ENCODE measurements at regions not wholly inside any gene's neighbourhood (a gene's known extent, or its start where the extent isn't known, plus 50 kb on each side); places are given as distances from the start of the nearest gene placed in this dataset.

DNA sequence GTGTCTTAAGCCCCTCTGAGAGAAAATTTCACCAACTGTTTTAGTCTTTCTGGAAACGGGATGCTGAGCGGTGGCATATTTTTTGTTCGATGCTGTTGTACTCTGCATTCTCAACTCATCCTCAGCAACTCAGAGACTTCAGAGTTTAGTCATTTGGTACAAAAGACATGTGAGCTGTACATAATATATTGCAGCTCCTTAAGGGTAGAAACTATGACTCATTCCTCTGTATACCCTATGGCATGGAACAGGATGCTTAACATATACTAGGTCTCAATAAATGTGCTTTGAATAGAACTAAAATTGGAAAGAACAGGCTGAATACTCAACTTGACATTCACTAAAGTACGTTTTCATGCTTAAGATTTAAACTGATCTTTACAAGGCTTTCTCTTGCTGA, 130.5 kb upstream of the SLITRK2 start:
- no peaks in the 10 kb centered on the region for H3K27me3 ChIP-seq (replicated peaks; ENCODE audit: insufficient read depth, low read length)
- H3K4me2 ChIP-seq (ENCODE audit: low read depth, low read length) = no peak overlapping the region
- no peaks in the 10 kb centered on the region for H3K4me1 ChIP-seq (ENCODE audit: low read length)
- no peaks in the 10 kb centered on the region for H4K20me1 ChIP-seq (ENCODE audit: insufficient read depth, low read length)
- H3K9me3 ChIP-seq (replicated peaks; ENCODE audit: insufficient read depth, low read length) = no peaks in the 10 kb centered on the region
- H3K79me2 ChIP-seq (ENCODE audit: low read length) = no peaks in the 10 kb centered on the region
- no peak overlapping the region for H3K9ac ChIP-seq (ENCODE audit: low read length)
- no peak overlapping the region for H3K27ac ChIP-seq (ENCODE audit: low read length)
- H3K9me2 ChIP-seq (replicated peaks; ENCODE audit: insufficient read depth, low read length) = no peaks in the 10 kb centered on the region
- no peak for TF ChIP-seq EZH2 (optimal IDR thresholded peaks at IDR 0.05; ENCODE audit: low read depth, low read length)
- TF ChIP-seq, protein P1, sequence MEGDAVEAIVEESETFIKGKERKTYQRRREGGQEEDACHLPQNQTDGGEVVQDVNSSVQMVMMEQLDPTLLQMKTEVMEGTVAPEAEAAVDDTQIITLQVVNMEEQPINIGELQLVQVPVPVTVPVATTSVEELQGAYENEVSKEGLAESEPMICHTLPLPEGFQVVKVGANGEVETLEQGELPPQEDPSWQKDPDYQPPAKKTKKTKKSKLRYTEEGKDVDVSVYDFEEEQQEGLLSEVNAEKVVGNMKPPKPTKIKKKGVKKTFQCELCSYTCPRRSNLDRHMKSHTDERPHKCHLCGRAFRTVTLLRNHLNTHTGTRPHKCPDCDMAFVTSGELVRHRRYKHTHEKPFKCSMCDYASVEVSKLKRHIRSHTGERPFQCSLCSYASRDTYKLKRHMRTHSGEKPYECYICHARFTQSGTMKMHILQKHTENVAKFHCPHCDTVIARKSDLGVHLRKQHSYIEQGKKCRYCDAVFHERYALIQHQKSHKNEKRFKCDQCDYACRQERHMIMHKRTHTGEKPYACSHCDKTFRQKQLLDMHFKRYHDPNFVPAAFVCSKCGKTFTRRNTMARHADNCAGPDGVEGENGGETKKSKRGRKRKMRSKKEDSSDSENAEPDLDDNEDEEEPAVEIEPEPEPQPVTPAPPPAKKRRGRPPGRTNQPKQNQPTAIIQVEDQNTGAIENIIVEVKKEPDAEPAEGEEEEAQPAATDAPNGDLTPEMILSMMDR (IDR thresholded peaks at IDR 0.05; ENCODE audit: low read length) = no peak
- H3K4me3 ChIP-seq (ENCODE audit: low read length) = no peak overlapping the region
- H2AFZ ChIP-seq (ENCODE audit: low read length) = no peak overlapping the region
- H3F3A ChIP-seq (ENCODE audit: insufficient read depth, low read length) = no peaks in the 10 kb centered on the region
- H3K36me3 ChIP-seq (replicated peaks; ENCODE audit: insufficient read depth, low read length) = no peaks in the 10 kb centered on the region
- no peak for DNase-seq

- Histone ChIP-seq H4K20me1 (ENCODE audit: insufficient read depth, low read length) (no peaks in the 10 kb centered on the region), H3K36me3 (replicated peaks; ENCODE audit: insufficient read depth, low read length) (no peaks in the 10 kb centered on the region), H2AFZ (ENCODE audit: low read length) (no peak overlapping the region), H3K27me3 (replicated peaks; ENCODE audit: insufficient read depth, low read length) (no peaks in the 10 kb centered on the region), H3K9me3 (replicated peaks; ENCODE audit: insufficient read depth, low read length) (no peaks in the 10 kb centered on the region), H3K9ac (ENCODE audit: low read length) (no peak overlapping the region), H3K79me2 (ENCODE audit: low read length) (no peaks in the 10 kb centered on the region), H3F3A (ENCODE audit: insufficient read depth, low read length) (no peaks in the 10 kb centered on the region), H3K9me2 (replicated peaks; ENCODE audit: insufficient read depth, low read length) (no peaks in the 10 kb centered on the region), H3K4me1 (ENCODE audit: low read length) (no peaks in the 10 kb centered on the region), H3K4me2 (ENCODE audit: low read depth, low read length) (no peak overlapping the region), H3K27ac (ENCODE audit: low read length) (no peak overlapping the region), H3K4me3 (ENCODE audit: low read length) (no peak overlapping the region)
- TF ChIP-seq, protein P1 (IDR thresholded peaks at IDR 0.05; ENCODE audit: low read length) = no peak
- TF ChIP-seq EZH2phosphoT487 (IDR thresholded peaks at IDR 0.05; ENCODE audit: low read length) (no peak), EZH2 (optimal IDR thresholded peaks at IDR 0.05; ENCODE audit: low read depth, low read length) (no peak)
- no peak for DNase-seq
Observed at GRCh38 chrX:145687707-145688106, 129.9 kb upstream of the SLITRK2 start.

DNA sequence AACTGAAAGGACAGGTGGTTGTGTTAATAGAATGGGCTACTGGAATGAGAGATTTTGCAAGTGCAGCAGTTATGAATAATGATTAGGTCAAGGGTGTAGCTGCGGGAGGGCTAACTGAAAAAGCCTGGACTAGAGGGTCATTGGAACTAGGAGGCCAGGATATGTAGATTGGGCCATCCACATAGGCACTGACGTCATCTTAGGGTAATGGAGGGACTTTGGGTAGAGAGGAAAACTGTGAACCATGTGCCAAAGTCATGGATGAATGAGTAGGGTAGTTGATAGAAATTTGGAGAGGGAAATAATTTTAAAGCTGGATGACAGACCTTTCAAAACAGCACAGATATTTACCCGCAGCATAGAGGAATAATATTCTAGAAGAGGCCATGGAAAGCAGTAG, 123.6 kb upstream of the SLITRK2 start:
- no peaks in the 10 kb centered on the region for H4K20me1 ChIP-seq (ENCODE audit: insufficient read depth, low read length)
- no peak overlapping the region for H3K4me2 ChIP-seq (ENCODE audit: low read depth, low read length)
- no peak overlapping the region for H3K4me3 ChIP-seq (ENCODE audit: low read length)
- H3F3A ChIP-seq (ENCODE audit: insufficient read depth, low read length) = no peaks in the 10 kb centered on the region
- H3K9ac ChIP-seq (ENCODE audit: low read length) = no peak overlapping the region
- H3K79me2 ChIP-seq (ENCODE audit: low read length) = no peaks in the 10 kb centered on the region
- no peaks in the 10 kb centered on the region for H3K9me3 ChIP-seq (replicated peaks; ENCODE audit: insufficient read depth, low read length)
- H3K9me2 ChIP-seq (replicated peaks; ENCODE audit: insufficient read depth, low read length) = no peaks in the 10 kb centered on the region
- H3K27me3 ChIP-seq (replicated peaks; ENCODE audit: insufficient read depth, low read length) = no peaks in the 10 kb centered on the region
- H2AFZ ChIP-seq (ENCODE audit: low read length) = no peak overlapping the region
- no peaks in the 10 kb centered on the region for H3K4me1 ChIP-seq (ENCODE audit: low read length)
- TF ChIP-seq EZH2phosphoT487 (IDR thresholded peaks at IDR 0.05; ENCODE audit: low read length) = no peak
- TF ChIP-seq, protein P1 (IDR thresholded peaks at IDR 0.05; ENCODE audit: low read length) = no peak
- TF ChIP-seq EZH2 (optimal IDR thresholded peaks at IDR 0.05; ENCODE audit: low read depth, low read length) = no peak
- H3K36me3 ChIP-seq (replicated peaks; ENCODE audit: insufficient read depth, low read length) = no peaks in the 10 kb centered on the region
- H3K27ac ChIP-seq (ENCODE audit: low read length) = no peak overlapping the region
- DNase-seq = no peak
